ENCODE measurements at regions not wholly inside any gene's neighbourhood (a gene's known extent, or its start where the extent isn't known, plus 50 kb on each side); places are given as distances from the start of the nearest gene placed in this dataset.

DNA sequence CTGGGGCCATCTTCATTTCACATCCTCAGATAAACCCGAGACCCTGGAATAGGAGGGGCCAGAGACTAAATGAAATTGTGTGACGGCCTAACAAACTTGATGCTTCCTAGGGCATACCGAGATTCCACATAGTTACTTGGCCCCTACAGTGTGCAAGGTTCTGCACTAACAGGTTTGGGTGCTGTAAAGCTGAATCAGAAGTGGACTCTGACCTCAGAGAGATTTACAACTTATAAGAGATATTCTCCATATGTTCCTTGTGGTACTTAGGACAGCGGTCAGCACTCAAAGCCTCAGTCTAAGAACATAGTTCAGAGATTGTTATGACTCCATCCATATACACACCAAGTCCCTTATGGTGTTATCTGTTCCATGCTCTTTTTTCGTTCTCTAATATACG is 55.1 kb upstream of the FHIP2A start:
- Histone ChIP-seq H3K9me3 (replicated peaks; ENCODE audit: insufficient read depth, low read length) (no peaks in the 10 kb centered on the region), H3K9me2 (replicated peaks; ENCODE audit: insufficient read depth, low read length) (no peaks in the 10 kb centered on the region), H3K79me2 (ENCODE audit: low read length) (peaks cover 8% of the 10 kb centered on the region; the same call in 1 of the 2 replicates), H4K20me1 (ENCODE audit: insufficient read depth, low read length) (no peaks in the 10 kb centered on the region), H3K27me3 (replicated peaks; ENCODE audit: insufficient read depth, low read length) (no peaks in the 10 kb centered on the region), H3K9ac (ENCODE audit: low read length) (no peak overlapping the region), H2AFZ (ENCODE audit: low read length) (no peak overlapping the region), H3K4me1 (ENCODE audit: low read length) (peaks cover 7% of the 10 kb centered on the region; the same call in 1 of the 2 replicates), H3K36me3 (replicated peaks; ENCODE audit: insufficient read depth, low read length) (no peaks in the 10 kb centered on the region), H3K27ac (ENCODE audit: low read length) (no peak overlapping the region), H3F3A (ENCODE audit: insufficient read depth, low read length) (peaks cover 9% of the 10 kb centered on the region; the same call in 1 of the 2 replicates), H3K4me2 (ENCODE audit: low read depth, low read length) (peak overlapping the region; percentile 67; the same call in 1 of the 2 replicates), H3K4me3 (ENCODE audit: low read length) (0 out of 2 replicates have a peak overlapping the region, but pooled peaks have one; percentile 80)
- no peak for DNase-seq
- no peak for TF ChIP-seq EZH2phosphoT487 (IDR thresholded peaks at IDR 0.05; ENCODE audit: low read length)
- no peak for TF ChIP-seq EZH2 (optimal IDR thresholded peaks at IDR 0.05; ENCODE audit: low read depth, low read length)
- no peak for TF ChIP-seq CTCF (IDR thresholded peaks at IDR 0.05; ENCODE audit: low read length)

DNA sequence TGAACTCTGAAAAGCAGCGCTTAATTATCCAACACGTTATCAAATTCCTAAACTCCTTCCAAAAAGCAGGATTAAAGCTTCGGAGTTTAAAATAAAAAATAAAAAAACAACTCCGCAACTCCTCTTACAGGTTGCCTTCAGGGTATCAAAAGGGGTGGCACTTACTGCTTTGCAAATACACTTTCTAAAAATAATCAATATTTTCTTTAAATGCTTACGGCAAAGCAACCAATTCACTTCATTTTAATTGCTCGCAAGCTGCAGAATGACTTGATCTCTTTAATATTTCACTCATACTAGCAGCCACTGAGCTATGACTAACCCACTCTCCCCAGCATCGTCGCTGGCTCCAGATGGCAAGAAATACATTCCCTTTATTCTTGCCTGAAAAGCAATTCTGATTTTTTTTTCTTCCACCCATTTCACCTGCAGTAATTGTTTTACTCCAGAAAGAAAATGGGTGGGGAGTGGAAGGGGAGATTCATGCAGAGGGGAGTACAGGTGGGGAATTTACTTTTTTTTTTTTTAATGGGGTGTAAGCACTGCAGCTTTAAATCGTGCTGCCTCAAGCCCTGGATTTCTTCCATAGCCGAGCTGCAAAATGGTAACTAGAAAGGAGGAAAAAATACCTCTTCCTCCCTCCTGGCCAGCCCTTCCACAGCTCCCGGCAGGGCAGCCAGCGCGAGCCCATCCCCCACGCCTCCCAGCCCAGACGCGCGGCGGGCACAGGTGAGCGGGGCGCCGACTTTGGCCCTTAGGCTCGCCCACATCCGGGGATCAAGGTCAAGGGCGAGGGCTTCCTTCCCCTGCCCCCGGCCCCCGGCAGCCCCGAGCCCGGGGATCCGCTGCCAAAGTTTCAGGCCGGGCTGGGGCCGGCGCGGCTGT is 54.2 kb upstream of the FHIP2A start:
- no peak overlapping the region for H3K27ac ChIP-seq (ENCODE audit: low read length)
- no peaks in the 10 kb centered on the region for H4K20me1 ChIP-seq (ENCODE audit: insufficient read depth, low read length)
- H3K27me3 ChIP-seq (replicated peaks; ENCODE audit: insufficient read depth, low read length): no peaks in the 10 kb centered on the region
- peaks cover 7% of the 10 kb centered on the region; the same call in 1 of the 2 replicates for H3K4me1 ChIP-seq (ENCODE audit: low read length)
- peak; percentile 50 for DNase-seq
- H3K4me2 ChIP-seq (ENCODE audit: low read depth, low read length): peak overlapping the region; percentile 67
- H3K79me2 ChIP-seq (ENCODE audit: low read length): peaks cover 8% of the 10 kb centered on the region; the same call in 1 of the 2 replicates
- no peak for TF ChIP-seq CTCF (IDR thresholded peaks at IDR 0.05; ENCODE audit: low read length)
- no peak for TF ChIP-seq EZH2phosphoT487 (IDR thresholded peaks at IDR 0.05; ENCODE audit: low read length)
- TF ChIP-seq EZH2 (optimal IDR thresholded peaks at IDR 0.05; ENCODE audit: low read depth, low read length): no peak
- H2AFZ ChIP-seq (ENCODE audit: low read length): peak overlapping the region; percentile 52
- H3K9me2 ChIP-seq (replicated peaks; ENCODE audit: insufficient read depth, low read length): no peaks in the 10 kb centered on the region
- H3K9ac ChIP-seq (ENCODE audit: low read length): peak overlapping the region; percentile 20; the same call in 1 of the 2 replicates
- no peaks in the 10 kb centered on the region for H3K9me3 ChIP-seq (replicated peaks; ENCODE audit: insufficient read depth, low read length)
- peak overlapping the region; percentile 80 for H3K4me3 ChIP-seq (ENCODE audit: low read length)
- H3K36me3 ChIP-seq (replicated peaks; ENCODE audit: insufficient read depth, low read length): no peaks in the 10 kb centered on the region
- H3F3A ChIP-seq (ENCODE audit: insufficient read depth, low read length): peaks cover 9% of the 10 kb centered on the region; the same call in 1 of the 2 replicates

DNA sequence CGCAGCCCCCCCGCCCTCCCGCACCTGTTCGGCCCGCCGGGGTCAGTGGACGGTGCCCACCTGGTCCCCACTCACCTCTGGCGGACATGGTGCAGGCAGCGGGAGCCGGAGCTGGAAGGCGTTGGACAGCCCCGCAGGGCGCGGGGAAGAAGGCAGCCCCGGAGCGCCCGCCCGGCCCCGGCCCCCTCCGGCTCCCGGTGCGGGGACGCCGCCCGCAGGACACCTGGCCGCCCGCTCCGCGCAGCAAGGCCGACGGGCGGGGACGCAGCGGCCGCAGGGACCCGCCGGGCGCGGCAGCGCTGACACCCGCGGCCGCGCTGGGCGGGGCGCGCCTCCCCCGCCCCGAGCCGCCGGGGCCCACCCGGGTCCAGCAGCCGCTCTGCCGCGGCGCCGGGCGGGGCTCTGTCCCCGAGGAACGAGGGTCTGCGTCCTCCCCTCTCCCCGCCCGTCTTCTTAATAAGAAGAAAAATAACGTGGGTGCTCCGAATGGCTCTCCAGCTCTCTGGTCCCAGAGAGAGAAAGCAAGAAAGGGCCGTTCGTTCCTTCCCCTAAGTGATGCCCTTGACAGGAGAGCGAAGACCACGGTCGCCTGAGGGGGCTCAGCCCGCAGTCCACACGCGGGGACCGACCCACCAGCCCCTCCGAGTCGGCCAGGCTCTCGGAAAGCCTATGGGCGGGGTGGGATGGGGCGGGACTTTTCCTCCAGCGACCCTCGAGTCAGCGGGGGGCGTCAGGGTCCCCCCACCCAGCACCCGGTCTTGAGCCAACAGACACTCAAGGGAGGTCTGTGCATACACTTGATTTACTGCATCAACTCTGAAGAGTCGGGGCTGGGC is 53.4 kb upstream of the FHIP2A start:
- peaks cover 8% of the 10 kb centered on the region; the same call in 1 of the 2 replicates for H3K79me2 ChIP-seq (ENCODE audit: low read length)
- no peaks in the 10 kb centered on the region for H3K36me3 ChIP-seq (replicated peaks; ENCODE audit: insufficient read depth, low read length)
- H3K4me1 ChIP-seq (ENCODE audit: low read length): peaks cover 7% of the 10 kb centered on the region; the same call in 1 of the 2 replicates
- peak overlapping the region; percentile 20; the same call in 1 of the 2 replicates for H3K9ac ChIP-seq (ENCODE audit: low read length)
- no peak overlapping the region for H3K27ac ChIP-seq (ENCODE audit: low read length)
- peak; percentile 23 for DNase-seq
- no peaks in the 10 kb centered on the region for H3K9me2 ChIP-seq (replicated peaks; ENCODE audit: insufficient read depth, low read length)
- peak overlapping the region; percentile 80 for H3K4me3 ChIP-seq (ENCODE audit: low read length)
- no peaks in the 10 kb centered on the region for H3K27me3 ChIP-seq (replicated peaks; ENCODE audit: insufficient read depth, low read length)
- TF ChIP-seq EZH2phosphoT487 (IDR thresholded peaks at IDR 0.05; ENCODE audit: low read length) (no peak), CTCF (IDR thresholded peaks at IDR 0.05; ENCODE audit: low read length) (no peak), EZH2 (optimal IDR thresholded peaks at IDR 0.05; ENCODE audit: low read depth, low read length) (no peak)
- no peaks in the 10 kb centered on the region for H3K9me3 ChIP-seq (replicated peaks; ENCODE audit: insufficient read depth, low read length)
- H3K4me2 ChIP-seq (ENCODE audit: low read depth, low read length): peak overlapping the region; percentile 67
- peaks cover 9% of the 10 kb centered on the region; the same call in 1 of the 2 replicates for H3F3A ChIP-seq (ENCODE audit: insufficient read depth, low read length)
- H2AFZ ChIP-seq (ENCODE audit: low read length): peak overlapping the region; percentile 52
- no peaks in the 10 kb centered on the region for H4K20me1 ChIP-seq (ENCODE audit: insufficient read depth, low read length)
